Activated T-cell treated with anti-CD3 and anti-CD28 coated beads, Interleukin-2, amount 50 U/mL, for 1 hour (primary cell): ENCODE measurements at regions not wholly inside any gene's neighbourhood (a gene's known extent, or its start where the extent isn't known, plus 50 kb on each side); places are given as distances from the start of the nearest gene placed in this dataset.

Experiments
- DNase-seq: peaks from one replicate; pipeline ENCODE4 v3.0.0-alpha.2; 2020

DNA sequence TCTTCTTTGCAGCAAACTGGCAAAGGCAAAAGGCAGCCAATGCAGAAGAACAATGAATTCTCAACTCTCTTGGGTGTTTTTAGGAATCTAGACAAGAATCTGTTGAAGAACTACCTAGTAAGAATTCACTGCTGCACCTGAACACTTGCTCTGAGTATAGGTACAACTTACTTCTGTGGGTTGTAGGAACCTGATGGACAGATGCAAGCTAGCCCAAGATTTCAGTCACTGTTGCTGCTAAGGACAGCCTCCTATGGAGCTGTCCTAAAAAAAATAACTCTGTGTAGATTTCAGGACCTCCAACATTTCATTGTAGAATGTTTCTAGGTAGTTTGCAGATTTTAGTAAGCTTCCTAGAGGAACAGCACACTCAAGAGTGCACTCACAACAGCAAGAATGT is 363.5 kb downstream of the CBLN2 start:
- no peak for DNase-seq

GRCh38 chr18:72174972-72175649 is 369.0 kb downstream of the CBLN2 start:
- no peak for DNase-seq

GRCh38 chr18:72171596-72171995 is 372.5 kb downstream of the CBLN2 start:
- no peak for DNase-seq

GRCh38 chr18:72161691-72162090 is 382.5 kb downstream of the CBLN2 start:
- DNase-seq: no peak

DNA sequence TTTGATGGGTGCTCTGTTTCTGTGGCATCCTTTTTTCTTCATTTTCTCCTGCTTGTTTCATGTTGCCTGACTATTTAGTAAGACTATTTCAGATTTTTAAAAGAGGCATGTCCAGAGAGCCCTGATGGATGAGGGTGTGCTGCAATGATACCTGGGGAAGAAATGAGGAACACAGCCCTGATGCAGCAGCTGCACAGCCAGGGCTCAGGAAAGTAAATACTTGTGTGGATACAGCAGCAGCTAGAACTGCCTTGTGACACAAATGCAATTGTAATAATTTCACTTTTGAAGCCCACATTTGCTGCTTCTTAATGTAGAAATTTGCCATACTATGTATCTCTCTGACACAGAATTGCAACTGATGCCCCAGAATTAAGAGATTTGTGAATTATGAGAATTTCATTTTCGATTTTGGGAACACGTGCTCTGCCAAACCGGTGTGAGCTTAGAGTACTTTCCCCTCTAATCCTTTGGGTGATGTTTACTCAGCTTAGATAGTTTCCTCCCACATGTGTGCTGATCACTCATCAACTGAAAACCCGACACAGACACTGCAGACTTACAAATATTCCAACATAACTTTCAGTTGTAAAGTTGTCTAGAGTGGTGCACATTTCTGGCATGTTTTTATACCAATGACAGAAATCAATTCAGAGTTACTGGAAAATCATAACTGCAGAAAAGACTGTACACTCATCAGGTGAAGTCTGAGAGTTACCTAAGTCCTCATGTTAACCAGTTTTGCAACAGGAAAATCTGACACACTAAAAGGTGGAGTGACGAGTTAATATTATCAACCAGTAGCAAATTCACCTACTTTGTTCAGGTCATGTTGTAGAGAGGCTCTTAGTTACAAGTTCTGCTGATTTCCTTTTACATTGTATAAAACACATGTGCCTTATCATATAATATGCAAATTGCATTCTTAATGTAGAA is 383.4 kb downstream of the CBLN2 start:
- DNase-seq: no peak

- DNase-seq: no peak
These were observed 388.8 kb downstream of the CBLN2 start for GRCh38 chr18:72155327-72155726.

GRCh38 chr18:72154926-72155325 is 389.2 kb downstream of the CBLN2 start:
- DNase-seq: no peak

- no peak for DNase-seq
These were observed 391.2 kb downstream of the CBLN2 start for GRCh38 chr18:72152935-72153334.

GRCh38 chr18:72147830-72148229 is 396.3 kb downstream of the CBLN2 start:
- no peak for DNase-seq

DNA sequence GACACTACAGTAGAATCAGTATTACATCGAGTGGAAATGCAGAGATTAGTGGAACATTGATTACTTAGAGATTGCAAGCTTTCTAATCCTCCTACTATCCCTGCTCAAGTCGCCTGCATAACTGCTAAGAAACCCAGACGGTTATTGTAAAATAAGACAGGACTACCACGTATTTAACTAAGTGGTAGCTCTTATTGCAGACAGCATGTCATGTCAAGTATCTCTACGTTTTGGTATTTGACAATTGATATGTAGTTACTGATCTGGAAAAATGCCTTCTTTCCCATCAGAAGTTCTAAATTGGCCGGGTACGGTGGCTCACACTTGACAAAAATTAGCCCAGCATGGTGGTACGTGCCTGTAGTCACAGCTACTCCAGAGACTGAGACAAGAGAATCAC is 404.1 kb downstream of the CBLN2 start:
- no peak for DNase-seq

DNA sequence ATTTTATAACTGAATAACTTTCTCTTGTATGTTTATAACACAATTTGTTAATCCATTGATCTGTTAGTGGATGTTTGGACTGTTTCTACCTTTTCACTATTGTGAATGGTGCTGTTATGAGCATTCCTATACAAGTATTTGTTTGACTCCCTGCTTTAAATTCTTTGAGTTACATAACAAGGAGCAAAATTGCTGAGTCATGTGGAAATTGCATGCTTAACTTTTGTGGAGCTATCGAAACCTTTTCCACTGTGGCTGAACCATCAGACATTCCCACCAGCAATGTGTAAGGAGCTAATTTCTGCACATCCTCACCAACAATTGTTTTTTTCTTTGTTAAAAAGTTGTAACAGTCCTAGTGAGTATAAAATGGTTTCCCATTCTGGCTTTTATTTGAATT is 415.5 kb downstream of the CBLN2 start:
- no peak for DNase-seq

DNA sequence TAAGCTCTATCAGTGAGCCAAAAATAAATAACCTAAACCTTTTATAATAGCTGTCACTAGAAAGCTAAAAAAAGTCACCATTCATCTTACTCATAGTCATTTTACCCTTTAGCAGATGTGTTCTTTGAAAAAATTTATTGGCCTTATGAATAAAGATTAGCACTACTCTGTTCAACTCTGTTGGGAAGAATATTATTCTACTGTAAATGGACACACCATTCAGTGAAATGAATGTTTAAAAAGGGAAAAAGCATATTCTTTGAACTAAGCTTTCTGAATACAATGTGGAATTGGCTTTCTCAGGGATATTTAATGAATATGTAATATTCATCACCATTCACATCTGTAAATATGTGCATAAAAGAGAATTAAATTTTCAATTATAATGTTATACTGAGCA is 422.0 kb downstream of the CBLN2 start:
- DNase-seq: no peak

- DNase-seq: no peak
These were observed 425.1 kb downstream of the CBLN2 start for GRCh38 chr18:72119082-72119481.

DNA sequence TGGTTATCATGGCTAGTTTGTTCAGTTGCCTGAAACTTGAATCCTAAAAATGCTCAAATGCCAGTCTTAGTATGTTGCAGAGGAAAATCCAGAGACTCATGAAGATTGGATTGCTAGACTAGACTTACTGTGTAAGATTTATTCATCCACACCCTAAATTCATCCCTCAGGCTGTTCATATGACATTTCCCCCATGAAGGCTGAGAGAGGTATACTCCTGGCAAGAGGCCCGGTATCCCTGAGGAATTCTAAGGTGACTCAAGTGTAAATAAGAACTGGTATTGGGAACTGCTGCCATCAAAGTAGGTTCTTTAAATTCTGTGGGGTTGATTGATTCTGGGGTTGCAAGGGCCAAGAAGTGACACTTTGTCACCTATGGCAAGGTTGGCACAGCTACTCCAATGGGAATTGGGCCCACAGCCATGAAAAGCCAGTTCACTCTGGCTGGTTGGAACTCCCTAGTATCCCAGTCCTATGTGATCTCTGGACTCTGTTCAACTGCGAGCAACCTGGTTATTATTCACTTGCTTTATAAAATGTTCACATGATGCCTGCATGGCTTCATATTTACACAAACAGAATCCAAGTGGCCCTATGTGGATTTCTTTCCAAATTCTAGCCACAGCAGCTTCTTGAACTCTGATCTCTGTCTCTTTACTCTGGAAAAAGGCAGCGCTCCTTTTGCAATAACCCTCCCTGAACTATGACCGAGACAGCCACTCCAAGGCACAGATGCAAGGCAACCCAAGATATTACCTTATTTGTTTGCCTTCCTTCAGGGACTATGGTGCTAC is 429.1 kb downstream of the CBLN2 start:
- DNase-seq: no peak

- DNase-seq: no peak
These were observed 436.3 kb downstream of the CBLN2 start for GRCh38 chr18:72107647-72108383.

DNA sequence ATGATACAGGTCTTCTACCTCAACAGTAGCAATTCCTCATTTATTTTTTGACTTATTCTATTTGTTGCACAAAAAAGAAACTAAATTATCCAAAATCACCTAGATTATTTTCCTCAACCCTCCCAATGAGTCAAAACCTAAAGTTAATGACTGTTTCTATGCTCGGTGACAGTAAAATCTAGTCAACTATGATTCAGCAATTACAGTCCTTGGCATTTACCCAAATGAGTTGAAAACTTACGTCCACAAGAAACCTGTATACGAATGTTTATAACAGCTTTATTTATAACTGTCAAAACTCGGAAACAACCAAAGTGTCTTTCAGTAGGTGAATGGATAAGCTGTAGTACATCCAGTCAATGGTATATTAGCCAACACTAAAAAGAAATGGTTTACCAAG is 439.3 kb downstream of the CBLN2 start:
- no peak for DNase-seq

DNA sequence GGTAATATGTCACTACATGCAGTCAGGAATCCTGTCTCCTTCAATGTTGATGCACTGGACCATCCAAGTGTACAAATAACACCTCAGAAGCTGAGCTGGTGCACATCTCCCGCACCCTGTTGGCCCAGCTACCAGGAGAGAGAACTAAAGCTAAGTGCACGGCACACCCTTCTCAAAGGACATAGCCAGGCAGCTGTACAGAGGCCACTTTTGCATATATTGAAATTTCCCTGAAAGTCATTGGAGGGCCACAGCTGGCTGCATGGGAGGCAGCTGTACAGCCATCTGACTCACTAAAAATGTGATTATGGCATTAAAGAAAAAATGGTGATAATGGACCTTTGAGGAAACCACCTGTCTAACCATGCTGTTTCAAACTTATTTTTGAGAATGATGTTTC is 441.7 kb downstream of the CBLN2 start:
- DNase-seq: no peak

GRCh38 chr18:72100465-72101004 is 443.6 kb downstream of the CBLN2 start:
- no peak for DNase-seq

DNA sequence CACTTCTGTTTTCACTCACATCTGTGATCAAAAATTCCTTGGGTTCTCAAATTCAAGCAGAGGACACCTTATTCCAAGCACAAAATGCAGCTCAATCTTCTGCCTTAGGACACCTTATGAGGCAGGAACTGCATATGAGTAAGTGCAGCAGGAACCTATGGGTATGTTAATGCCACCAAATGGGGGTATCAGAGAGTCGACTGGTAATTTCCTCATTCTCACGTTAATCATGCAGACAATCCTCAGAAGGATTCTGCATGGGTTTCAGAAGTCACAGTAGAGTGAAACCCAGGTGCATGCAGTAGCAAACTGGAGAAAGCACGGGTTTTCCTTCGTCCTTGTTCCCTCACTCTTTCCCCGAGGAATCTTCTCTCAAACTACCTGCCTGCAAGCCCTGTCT is 452.8 kb downstream of the CBLN2 start:
- DNase-seq: no peak

GRCh38 chr18:72089432-72089831 is 454.7 kb downstream of the CBLN2 start:
- DNase-seq: no peak

GRCh38 chr18:72086421-72086820 is 457.7 kb downstream of the CBLN2 start:
- DNase-seq: no peak

GRCh38 chr18:72075040-72075439 is 469.1 kb downstream of the CBLN2 start:
- DNase-seq: no peak

GRCh38 chr18:72063001-72063400 is 481.1 kb downstream of the CBLN2 start:
- DNase-seq: no peak
